Endothelial cell (in vitro differentiated cells): ENCODE measurements at regions not wholly inside any gene's neighbourhood (a gene's known extent, or its start where the extent isn't known, plus 50 kb on each side); places are given as distances from the start of the nearest gene placed in this dataset.

Experiments used
- DNase-seq: peaks from one replicate; pipeline ENCODE4 v3.0.0; 2021; ENCODE audit warnings: low spot score
- H3K27ac Mint-ChIP-seq: one replicate; pipeline ENCODE4 v1.8.0; 2021; ENCODE audit warnings: mixed read lengths, inconsistent platforms; ENCODE audit not compliant: unreplicated experiment
- H3K27me3 Mint-ChIP-seq: one replicate; pipeline ENCODE4 v1.8.0; 2021; ENCODE audit warnings: mild to moderate bottlenecking, moderate library complexity, mixed read lengths, inconsistent platforms; ENCODE audit not compliant: unreplicated experiment
- H3K36me3 Mint-ChIP-seq: one replicate; pipeline ENCODE4 v1.8.0; 2021; ENCODE audit warnings: mild to moderate bottlenecking, low read depth, mixed read lengths, inconsistent platforms; ENCODE audit not compliant: unreplicated experiment
- H3K4me1 Mint-ChIP-seq: one replicate; pipeline ENCODE4 v1.8.0; 2021; ENCODE audit warnings: mild to moderate bottlenecking, mixed read lengths, inconsistent platforms; ENCODE audit not compliant: unreplicated experiment
- H3K4me3 Mint-ChIP-seq: one replicate; pipeline ENCODE4 v1.8.0; 2021; ENCODE audit warnings: mild to moderate bottlenecking, mixed read lengths, inconsistent platforms; ENCODE audit not compliant: unreplicated experiment
- H3K9me3 Mint-ChIP-seq: one replicate; pipeline ENCODE4 v1.8.0; 2021; ENCODE audit warnings: mixed read lengths, inconsistent platforms; ENCODE audit not compliant: unreplicated experiment
- CTCF ChIP-seq: fragments of 200-600 bp; sonication (generic); IDR thresholded peaks from one replicate; pipeline ENCODE4 v1.5.0; 2021; ENCODE audit warnings: antibody characterized with exemption; ENCODE audit not compliant: unreplicated experiment

DNA sequence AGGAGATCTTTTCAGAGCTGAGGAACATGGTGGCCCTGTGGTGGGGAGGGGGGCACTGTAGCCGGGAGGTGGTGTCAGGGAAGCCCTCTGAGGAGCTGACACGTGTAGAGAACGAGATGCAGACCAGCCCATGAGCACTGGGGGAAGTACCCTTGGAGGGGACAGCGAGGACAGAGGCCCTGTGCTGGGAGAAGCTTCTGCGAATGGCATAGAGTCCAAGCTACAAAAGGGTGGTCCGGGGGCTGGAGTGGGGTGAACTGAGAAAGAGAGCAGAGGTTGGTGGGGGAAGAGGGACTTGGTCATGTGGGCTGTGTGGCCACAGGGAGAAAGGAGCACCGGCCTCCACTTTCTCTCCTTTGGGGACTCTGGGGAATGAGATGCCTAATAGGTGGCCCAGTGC, 270.8 kb downstream of the CBLN1 start:
- no peak for DNase-seq
- Mint-ChIP-seq H3K4me3 (no peak overlapping the region), H3K4me1 (peaks cover 3% of the 10 kb centered on the region), H3K27me3 (peaks cover 8% of the 10 kb centered on the region), H3K36me3 (no peaks in the 10 kb centered on the region), H3K9me3 (no peaks in the 10 kb centered on the region), H3K27ac (no peak overlapping the region)
- TF ChIP-seq CTCF, result no peak

DNA sequence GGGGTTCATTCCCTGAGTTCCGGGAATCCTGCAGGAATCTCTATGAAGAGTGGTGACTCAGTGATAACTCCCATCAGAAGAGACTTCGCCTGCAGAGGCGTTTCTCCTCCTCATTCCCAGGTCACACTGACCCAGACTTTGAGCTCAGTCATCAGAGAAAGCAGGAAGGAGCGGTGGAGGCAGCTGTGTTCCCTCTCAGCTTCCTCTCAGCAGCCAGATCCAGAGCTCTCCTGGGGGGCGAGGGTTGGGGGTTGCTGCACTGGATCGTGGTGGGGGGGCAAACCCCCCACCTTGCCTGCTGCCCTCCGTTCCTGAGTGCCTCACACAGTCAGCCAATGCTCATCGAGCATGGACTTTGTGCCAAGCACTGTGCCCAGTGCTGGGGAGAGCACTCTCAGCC, 271.2 kb downstream of the CBLN1 start:
- Mint-ChIP-seq H3K36me3 (no peaks in the 10 kb centered on the region), H3K27me3 (peaks cover 8% of the 10 kb centered on the region), H3K9me3 (no peaks in the 10 kb centered on the region), H3K27ac (no peak overlapping the region), H3K4me1 (peaks cover 3% of the 10 kb centered on the region), H3K4me3 (no peak overlapping the region)
- no peak for DNase-seq
- no peak for TF ChIP-seq CTCF

DNA sequence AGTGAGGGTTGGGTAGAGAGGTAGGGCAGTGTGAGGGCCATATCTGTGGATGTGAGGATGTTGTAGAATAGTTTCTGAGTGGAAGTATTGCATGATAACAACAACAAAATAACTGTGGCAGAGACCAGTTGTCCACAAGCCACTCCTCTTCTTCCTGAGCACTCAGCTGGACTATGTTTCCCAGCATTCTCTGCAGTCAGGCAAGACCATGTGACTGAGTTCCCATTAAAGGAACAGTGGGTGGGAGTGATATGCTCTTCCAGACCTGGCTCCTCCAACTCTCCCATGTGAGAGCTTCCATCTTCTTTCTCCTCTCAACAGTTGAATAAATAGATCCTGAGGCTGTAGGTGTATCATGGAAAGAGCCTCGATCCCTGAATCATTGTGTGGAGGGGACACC, 272.4 kb downstream of the CBLN1 start:
- H3K27ac Mint-ChIP-seq, result no peak overlapping the region
- no peak for DNase-seq
- peaks cover 8% of the 10 kb centered on the region for H3K27me3 Mint-ChIP-seq
- H3K4me3 Mint-ChIP-seq, result no peak overlapping the region
- H3K36me3 Mint-ChIP-seq, result no peaks in the 10 kb centered on the region
- peaks cover 3% of the 10 kb centered on the region for H3K4me1 Mint-ChIP-seq
- H3K9me3 Mint-ChIP-seq, result no peaks in the 10 kb centered on the region
- no peak for TF ChIP-seq CTCF

GRCh38 chr16:49003992-49004391, 277.6 kb downstream of the CBLN1 start:
- peaks cover 3% of the 10 kb centered on the region for H3K4me1 Mint-ChIP-seq
- no peak for DNase-seq
- TF ChIP-seq CTCF, result no peak
- no peaks in the 10 kb centered on the region for H3K9me3 Mint-ChIP-seq
- no peaks in the 10 kb centered on the region for H3K36me3 Mint-ChIP-seq
- no peak overlapping the region for H3K4me3 Mint-ChIP-seq
- peaks cover 2% of the 10 kb centered on the region for H3K27me3 Mint-ChIP-seq
- H3K27ac Mint-ChIP-seq, result no peak overlapping the region

- H3K4me3 Mint-ChIP-seq, result no peak overlapping the region
- H3K4me1 Mint-ChIP-seq, result peaks cover 3% of the 10 kb centered on the region
- DNase-seq, result no peak
- no peaks in the 10 kb centered on the region for H3K36me3 Mint-ChIP-seq
- TF ChIP-seq CTCF, result no peak
- no peak overlapping the region for H3K27ac Mint-ChIP-seq
- no peaks in the 10 kb centered on the region for H3K9me3 Mint-ChIP-seq
- H3K27me3 Mint-ChIP-seq, result peaks cover 2% of the 10 kb centered on the region
Measured at GRCh38 chr16:49003022-49003421, 278.6 kb downstream of the CBLN1 start.
